GM10248 (cell line): ENCODE measurements at regions not wholly inside any gene's neighbourhood (a gene's known extent, or its start where the extent isn't known, plus 50 kb on each side); places are given as distances from the start of the nearest gene placed in this dataset.

Experiments used
- CTCF ChIA-PET: fragments of 300-600 bp; sonication (Branson Sonifier 250); formaldehyde crosslinking; extraction: SDS; loops from one replicate; lab custom pipeline; 2021; ENCODE audit warnings: antibody characterized with exemption; lab: Yijun Ruan, JAX
- POLR2A ChIA-PET: fragments of 350-650 bp; sonication (Branson Sonifier 250); formaldehyde crosslinking; extraction: SDS; loops from one replicate; lab custom pipeline; 2020; ENCODE audit warnings: antibody characterized with exemption; lab: Yijun Ruan, JAX
- DNase-seq: peaks from one replicate; pipeline ENCODE4 v3.0.0; 2012; ENCODE audit errors: extremely low spot score
- TF ChIP-seq, protein P1 (sequence below): IDR thresholded peaks from 2 replicates; pipeline ENCODE4 v1.5.1; 2012; ENCODE audit warnings: mild to moderate bottlenecking, low read depth; ENCODE audit errors: extremely low read depth, missing control alignments, control extremely low read depth

DNA sequence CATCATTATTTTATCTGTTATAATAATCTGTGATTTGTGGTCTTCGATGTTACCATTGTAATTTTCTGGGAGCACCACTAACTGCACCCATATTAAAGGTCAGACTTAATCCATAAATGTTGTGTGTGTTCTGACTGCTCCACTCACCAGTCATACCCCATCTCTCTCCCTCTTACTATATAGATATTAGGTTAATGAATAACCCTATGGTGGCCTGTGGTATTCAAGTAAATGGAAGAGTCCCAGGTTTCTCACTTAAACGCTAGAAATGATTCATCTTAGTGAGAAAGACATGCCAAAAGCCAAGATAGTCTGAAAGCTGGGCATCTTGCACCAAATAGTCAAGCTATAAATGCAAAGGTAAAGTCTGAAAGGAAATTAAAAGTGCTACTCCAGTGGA, 1358.5 kb downstream of the ROBO2 start:
- DNase-seq, result no peak
- TF ChIP-seq, protein P1, sequence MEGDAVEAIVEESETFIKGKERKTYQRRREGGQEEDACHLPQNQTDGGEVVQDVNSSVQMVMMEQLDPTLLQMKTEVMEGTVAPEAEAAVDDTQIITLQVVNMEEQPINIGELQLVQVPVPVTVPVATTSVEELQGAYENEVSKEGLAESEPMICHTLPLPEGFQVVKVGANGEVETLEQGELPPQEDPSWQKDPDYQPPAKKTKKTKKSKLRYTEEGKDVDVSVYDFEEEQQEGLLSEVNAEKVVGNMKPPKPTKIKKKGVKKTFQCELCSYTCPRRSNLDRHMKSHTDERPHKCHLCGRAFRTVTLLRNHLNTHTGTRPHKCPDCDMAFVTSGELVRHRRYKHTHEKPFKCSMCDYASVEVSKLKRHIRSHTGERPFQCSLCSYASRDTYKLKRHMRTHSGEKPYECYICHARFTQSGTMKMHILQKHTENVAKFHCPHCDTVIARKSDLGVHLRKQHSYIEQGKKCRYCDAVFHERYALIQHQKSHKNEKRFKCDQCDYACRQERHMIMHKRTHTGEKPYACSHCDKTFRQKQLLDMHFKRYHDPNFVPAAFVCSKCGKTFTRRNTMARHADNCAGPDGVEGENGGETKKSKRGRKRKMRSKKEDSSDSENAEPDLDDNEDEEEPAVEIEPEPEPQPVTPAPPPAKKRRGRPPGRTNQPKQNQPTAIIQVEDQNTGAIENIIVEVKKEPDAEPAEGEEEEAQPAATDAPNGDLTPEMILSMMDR, result no peak
- CTCF ChIA-PET, result no interaction called here
- POLR2A ChIA-PET, result no interaction called here

DNA sequence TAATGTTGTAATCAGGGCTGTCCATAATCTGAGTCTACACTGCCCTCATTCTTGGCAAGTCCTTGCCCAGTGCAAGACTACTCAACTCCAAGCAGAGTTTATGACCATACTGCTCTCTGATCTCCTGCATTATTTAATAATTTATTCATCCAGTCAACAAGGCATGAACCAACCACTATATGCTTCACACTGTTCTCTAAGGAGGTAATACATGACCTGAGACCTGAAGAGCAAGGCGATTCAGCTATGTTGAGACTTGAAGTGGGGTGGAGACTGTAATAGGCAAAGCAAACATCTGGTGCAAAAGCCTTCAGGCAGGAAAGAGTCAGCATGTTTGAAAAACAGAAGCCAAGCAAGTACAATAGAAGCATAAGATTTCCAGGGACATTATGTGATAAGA, 1362.8 kb downstream of the ROBO2 start:
- CTCF ChIA-PET, result no interaction called here
- TF ChIP-seq, protein P1, result no peak
- DNase-seq, result no peak
- POLR2A ChIA-PET, result no interaction called here

DNA sequence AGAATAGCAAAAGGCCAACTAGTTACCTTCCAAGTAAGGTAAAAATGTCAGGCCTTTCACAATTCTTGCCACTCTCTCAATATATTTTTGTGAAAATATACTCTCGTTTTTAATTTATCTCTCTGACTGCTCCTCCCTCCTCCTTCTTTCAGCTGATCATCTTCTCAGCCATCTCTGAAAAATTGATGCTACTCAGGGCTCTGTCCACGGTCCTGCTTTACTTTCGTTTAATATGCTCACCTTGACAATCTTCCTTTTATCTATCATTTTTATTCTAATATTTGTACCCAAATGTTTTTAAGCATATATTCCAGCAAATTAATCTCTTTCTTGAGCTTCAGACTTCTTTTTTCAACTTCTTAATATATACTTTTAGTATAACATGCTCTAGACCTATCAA, 1362.1 kb downstream of the ROBO1 start:
- ChIA-PET CTCF (no interaction called here), POLR2A (no interaction called here)
- DNase-seq, result no peak
- TF ChIP-seq, protein P1, result no peak

DNA sequence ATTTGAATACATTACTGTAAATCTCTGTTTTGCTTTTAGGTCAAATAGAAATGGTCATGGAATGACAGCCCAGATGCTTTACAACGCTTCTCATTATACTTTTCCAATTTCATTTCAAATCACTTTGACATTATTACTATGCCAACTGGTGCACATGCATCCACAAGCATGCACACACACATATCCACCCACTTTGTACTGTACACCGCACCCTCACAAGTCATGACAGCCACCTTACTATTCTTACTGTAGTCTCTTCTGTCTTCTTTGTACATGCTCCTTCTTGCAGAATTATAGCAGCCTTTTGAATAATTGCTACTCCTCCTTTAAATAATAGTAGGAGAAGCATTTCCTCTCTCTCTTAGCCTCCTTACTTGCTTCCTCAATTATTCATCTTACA, 1361.4 kb downstream of the ROBO1 start:
- TF ChIP-seq, protein P1, result no peak

DNA sequence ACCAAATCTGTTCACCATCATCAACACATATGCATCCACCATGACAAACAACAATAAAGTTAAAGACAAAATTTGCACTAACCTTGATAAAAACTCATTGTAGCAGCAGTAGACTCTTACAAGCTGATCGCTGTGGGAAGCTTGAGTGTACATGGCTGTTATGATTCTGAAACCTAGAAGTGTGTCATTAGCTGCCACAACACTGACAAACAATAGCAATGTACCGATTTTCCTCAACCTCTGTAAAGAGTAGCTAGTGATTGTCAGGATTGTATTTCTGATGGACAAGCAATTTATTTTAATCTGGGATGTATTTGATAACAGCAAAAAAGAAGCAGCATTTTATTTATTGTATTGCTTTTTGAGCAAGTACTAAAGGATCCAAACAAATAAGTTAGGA, 1357.7 kb downstream of the ROBO1 start:
- ChIA-PET CTCF (no interaction called here), POLR2A (no interaction called here)
- TF ChIP-seq, protein P1, result no peak
- no peak for DNase-seq

More for the DNA sequence above, 1361.4 kb downstream of the ROBO1 start:
- CTCF ChIA-PET, result no interaction called here
- POLR2A ChIA-PET, result no interaction called here
- no peak for DNase-seq

DNA sequence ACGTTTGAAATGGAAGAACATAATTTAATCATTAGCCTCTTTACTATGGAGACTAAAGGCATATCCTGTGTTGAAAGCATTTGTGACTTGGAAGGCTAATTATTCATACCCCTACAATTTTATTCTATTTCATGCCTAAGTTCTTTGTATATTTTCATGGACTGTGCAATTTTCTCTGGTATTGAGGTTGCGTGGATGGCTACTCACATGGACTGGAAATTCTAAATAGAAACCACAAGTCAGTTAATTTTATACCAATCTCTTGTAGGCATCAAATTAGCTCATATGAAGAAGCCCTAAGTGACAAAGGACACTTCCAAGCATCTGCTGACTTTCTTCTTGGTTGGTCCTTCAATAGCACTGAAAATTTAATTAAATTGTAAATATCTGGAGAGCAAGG, 1353.5 kb downstream of the ROBO1 start:
- CTCF ChIA-PET, result interaction anchor here (0.9 kb wide), 1 partner anchor 10 kb away, joined by 3 read pairs; no protein-coding TSS in a partner anchor
- DNase-seq, result no peak
- POLR2A ChIA-PET, result no interaction called here
- TF ChIP-seq, protein P1, result no peak

DNA sequence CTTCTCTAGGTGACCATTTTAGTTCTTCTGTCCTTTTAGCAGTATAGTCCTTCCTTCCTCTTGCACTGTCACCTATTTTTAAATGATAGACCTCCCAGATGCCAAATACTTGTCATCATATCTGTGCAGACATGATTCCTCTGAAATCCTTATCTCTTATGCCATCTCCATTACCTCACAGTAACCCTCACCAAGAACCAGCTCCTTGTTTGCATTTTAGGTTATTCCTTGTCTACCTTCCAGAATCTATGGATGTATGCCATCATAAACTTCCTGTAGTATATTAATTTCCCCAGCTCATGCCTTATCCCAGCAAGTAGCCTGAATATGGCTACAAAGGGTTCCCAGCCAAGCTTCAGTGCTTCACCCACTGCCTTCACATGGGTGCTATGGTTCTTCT, 1347.2 kb downstream of the ROBO1 start:
- no peak for DNase-seq
- POLR2A ChIA-PET, result no interaction called here

More for the DNA sequence above, 1347.2 kb downstream of the ROBO1 start:
- CTCF ChIA-PET, result no interaction called here
- TF ChIP-seq, protein P1, result no peak
